ENCODE measurements at regions not wholly inside any gene's neighbourhood (a gene's known extent, or its start where the extent isn't known, plus 50 kb on each side); places are given as distances from the start of the nearest gene placed in this dataset.
"Not testable (repeated sequence)": the region's sequence is repeated elsewhere in the genome, so short reads cannot be mapped to it uniquely, and the experiment has no call there.

DNA sequence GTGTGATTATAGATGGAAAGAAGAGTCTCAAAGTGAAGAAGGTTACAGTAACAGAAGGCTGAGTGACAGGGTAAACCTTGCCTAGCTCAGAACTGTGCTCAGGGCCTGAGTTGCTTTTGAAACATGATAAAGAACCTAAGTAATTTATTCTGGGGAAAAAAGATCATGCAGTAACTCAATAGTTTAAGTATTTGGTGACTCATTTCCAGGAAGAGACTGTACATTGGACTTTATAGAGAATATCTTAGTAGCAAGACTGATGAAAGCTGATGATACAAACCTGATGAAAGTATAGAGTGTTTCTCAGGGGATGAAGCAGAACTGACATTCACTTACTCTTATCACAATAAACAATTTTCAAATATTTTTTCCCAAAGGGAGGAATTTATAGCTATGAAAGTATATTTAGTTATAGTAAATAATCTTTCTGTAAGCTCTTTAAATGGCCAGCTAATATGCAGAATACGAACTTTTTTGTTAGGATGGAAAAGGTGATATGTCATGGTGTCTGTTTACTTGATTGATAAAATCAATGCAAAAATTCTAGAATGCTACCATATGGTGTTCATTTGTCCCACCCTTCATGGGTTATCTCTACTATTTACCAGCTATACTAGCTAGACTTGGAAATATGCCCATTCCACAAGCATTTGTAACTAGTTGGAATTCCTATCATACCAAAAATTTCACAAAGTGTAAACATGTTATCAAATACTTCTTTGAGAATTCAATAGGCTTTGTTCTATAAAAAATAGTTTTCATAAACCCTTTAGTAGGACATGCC, 1265.5 kb upstream of the ACVR2A start:
- no peak for DNase-seq (ENCODE audit: low read depth in 2 of 2, low spot score in 1 of 2)

DNA sequence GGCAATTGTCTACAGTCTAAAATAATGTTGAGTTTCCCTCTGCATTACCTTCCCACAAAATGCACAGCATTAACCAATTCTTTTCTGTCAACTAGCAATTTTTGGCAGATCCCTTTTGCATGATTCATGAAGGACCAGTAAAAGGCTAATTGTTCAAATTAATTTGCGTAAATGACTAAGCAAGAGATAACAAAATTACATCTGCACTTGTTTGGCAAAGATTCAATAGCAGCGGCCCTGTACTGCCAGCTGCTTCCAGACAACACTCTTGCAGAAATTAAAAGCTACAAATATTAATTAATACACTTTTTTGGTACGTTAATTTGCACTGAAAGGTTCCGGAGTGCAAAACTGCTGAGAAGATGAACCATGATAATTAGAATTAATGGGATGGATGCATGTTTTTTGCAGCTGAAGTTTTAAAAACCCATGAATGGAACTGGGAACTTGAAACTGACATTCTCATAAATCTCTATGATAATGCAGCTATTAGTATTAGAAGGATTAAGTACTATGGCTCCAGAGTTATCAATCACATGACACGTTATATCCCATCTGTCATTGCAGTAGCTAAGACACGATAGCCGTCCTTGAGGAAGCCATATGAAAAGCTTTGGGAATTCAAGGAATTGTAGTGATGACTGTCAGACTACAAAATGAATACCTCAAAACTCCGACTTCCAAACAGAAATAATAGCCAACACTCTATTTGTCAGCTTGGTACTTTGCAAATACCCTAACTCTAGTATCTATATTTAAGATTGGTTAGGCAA, 1268.3 kb upstream of the ACVR2A start:
- DNase-seq (ENCODE audit: low read depth in 2 of 2, low spot score in 1 of 2), result no peak

DNA sequence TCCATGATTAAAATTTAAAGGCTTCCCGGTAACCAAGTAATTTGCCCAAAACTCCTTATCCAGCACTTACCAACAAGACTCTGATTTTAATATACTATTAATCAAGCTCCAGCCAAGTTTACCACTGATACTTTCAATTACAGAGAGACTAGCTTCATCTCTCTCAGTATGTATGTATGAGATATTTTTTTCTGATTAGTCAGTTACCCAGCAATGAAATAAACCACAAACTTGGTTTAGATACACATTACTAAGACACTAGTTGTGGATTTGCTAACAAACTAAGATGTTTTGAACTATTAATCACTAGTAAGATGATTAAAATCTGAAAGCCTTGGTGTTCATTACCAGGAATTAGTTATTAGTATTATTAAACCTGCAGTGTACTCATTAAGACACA, 1272.2 kb upstream of the ACVR2A start:
- DNase-seq (ENCODE audit: low read depth in 2 of 2, low spot score in 1 of 2), result no peak

DNA sequence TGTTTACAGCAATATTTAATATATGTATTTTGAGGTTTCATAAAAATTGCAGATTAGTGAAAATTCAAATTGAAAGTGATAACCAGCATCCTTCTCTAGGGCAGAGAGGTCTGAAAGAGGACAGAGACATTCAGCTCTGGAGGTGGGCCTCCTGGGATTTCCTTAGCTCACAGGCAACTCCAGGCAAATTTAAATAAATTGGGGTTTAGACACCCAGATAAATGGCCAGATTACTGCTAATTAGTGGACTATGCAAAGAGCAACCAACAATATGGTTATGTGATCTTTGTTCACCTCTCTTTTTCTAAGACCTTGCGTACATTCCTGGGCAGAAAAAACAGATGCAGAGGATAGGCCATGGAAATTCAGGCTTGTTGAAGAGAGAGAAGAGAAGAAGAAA, 1282.8 kb upstream of the ACVR2A start:
- no peak for DNase-seq (ENCODE audit: low read depth in 2 of 2, low spot score in 1 of 2)

DNA sequence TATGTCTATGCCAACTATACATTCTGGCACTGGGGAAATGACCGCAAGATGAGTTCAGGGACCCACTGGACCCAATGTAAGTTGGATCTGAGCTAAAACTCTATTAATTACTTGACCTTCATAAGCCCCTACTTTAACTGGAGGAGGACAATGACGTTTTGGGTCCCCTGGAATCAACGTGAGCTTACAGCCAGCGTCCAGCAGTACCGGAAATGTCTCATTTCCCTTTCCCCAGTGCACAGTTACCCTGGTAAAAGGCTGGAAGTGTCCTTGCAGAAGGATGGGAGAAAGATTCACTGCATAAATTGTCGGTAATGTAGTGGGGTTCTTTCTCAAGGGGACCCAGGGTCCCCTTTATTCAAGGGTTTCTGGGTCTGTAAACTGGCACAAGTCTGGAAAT, 1297.6 kb upstream of the ACVR2A start:
- no peak for DNase-seq (ENCODE audit: low read depth in 2 of 2, low spot score in 1 of 2)

DNA sequence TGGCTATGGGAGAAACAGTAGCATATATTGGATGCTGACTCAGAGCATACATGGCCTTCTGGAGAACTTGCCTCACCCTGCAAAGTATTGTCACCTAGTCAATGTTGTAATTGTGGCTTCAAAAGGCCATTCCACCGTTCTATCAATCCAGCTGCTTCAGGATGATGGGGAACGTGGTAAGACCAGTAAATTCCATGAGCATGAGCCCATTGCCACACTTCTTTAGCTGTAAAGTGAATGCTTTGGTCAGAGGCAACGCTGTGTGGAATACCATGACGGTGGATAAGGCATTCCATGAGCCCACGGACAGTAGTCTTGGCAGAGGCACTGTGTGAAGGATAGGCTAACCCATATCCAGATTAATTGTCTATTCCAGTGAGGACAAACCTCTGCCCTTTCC, 1300.1 kb upstream of the ACVR2A start:
- DNase-seq (ENCODE audit: low read depth in 2 of 2, low spot score in 1 of 2), result no peak

DNA sequence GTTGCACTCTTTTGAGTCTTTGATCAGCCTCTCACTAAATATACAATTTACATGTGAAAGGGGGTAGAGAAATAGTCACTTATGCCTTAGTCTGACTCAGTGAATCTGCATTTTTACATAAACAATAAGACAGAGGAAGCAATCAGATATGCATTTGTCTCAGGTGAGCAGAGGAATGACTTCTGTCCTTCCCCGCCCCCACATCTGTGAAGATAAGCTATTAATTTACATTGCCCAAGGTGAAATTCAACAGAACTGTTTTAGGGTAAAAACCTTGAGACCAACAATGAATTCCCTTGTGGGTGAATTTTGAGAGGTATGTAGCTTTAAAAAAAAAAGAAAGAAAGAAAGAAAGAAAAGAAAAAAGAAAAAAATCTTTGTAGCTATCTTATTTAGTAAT, 1302.9 kb upstream of the ACVR2A start:
- no peak for DNase-seq (ENCODE audit: low read depth in 2 of 2, low spot score in 1 of 2)

DNA sequence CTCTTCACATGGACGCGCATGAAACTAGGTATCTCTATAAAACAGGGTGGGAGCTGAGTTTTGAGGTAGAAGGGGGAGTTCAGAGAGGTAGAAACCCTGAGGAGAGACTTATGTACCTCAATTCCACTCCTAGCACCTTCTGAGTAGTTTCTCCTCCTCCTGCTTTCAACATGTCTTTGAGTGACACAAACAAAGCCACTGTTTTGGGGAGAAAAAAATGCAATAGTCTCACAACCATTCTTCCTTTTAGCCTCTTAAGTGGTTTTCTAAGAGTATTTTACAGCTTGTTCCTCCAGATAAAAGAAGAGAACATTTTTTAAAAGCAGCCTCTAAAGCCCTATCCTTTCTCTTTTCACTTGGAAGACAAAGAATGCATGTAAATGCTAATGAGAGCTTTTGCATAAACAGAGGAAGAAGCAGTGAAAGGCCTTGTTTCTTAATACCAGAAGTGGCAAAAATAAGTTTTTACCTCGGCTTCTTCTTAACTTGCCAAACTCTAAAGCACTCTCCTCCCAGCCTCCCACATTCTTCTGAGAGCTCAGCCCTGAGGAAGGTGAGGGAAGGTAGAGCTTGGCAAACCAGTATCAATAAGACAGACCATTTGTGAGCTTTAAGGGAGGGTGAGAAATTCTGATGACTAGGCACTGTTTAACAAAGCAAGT, 1304.4 kb upstream of the ACVR2A start:
- DNase-seq (ENCODE audit: low read depth in 2 of 2, low spot score in 1 of 2), result no peak

DNA sequence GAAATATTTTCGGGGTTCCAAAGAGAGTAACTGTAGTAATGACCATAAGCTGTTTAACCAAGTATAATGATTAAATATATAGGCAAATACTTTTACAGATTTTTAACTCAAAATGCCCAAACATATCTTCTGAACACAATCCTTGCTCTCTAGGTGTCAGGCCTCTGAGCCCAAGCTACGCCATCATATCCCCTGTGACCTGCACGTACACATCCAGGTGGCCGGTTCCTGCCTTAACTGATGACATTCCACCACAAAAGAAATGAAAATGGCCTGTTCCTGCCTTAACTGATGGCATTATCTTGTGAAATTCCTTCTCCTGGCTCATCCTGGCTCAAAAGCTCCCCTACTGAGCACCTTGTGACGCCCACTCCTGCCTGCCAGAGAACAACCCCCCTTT, 1305.1 kb upstream of the ACVR2A start:
- DNase-seq (ENCODE audit: low read depth in 2 of 2, low spot score in 1 of 2), result not testable (repeated sequence)

DNA sequence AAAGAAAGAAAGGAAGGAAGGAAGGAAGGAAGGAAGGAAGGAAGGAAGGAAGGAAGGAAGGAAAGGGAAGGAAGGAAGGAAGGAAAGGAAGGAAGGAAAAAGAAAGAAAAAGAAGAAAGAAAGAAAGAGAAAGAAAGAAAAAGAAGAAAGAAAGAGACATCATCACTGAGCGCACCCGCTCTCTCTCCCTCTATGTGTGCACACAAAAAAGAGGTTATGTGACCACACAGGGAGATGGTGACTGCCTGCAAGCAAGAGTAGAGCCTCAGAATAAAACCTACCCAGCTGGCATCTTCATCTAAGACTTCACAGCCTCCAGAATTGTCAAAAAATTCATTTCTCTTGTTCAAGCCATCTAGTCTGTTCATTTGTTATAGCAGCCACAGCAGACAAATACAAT, 1307.4 kb upstream of the ACVR2A start:
- DNase-seq (ENCODE audit: low read depth in 2 of 2, low spot score in 1 of 2), result no peak

DNA sequence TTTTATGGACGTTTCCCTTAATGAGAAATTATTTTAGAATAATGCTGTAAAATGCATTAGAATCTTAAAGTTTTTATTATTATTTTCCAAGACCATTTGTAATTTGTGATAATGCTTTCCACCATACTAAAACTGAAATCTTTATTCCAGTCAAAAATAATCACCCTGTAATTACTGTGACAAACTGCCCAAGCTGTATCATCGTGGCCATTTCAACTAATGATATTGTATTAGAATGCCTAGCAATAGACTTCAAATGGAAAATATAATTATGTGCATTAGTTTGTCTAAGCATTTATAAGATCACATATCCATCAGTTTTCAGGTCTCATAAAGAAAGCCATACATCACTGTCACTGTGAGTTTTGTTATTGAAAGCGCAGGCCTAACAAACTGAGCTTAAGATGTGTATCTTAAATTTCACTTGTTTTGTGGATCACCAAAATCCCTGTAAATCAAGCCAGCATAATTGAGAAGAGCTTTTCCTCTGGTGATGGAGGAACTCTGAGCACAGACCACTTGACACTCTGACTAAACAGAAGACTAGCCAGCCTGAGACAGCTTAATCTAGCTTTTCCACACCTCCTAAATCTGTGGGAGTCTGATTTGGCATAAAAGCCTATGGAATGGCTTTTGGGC, 1312.2 kb upstream of the ACVR2A start:
- DNase-seq (ENCODE audit: low read depth in 2 of 2, low spot score in 1 of 2), result no peak

DNA sequence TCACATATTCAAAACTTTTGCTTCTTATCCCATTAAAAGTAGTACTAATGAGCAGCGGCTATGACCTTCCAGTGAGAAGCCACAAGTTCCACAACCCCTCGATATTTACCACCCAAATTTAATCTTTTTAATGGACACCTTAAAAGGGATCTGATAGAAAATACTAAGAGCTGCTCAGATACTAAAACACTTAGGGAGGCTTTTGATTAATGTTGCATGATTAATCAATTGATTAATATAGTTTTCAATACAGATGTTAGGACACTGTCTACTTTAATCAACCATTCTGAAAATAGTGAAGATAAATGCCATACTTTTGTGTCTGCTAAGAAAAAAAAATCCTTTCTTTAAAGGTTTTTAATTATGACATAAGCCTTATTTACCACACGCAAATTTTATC, 1312.8 kb upstream of the ACVR2A start:
- DNase-seq (ENCODE audit: low read depth in 2 of 2, low spot score in 1 of 2), result no peak

DNA sequence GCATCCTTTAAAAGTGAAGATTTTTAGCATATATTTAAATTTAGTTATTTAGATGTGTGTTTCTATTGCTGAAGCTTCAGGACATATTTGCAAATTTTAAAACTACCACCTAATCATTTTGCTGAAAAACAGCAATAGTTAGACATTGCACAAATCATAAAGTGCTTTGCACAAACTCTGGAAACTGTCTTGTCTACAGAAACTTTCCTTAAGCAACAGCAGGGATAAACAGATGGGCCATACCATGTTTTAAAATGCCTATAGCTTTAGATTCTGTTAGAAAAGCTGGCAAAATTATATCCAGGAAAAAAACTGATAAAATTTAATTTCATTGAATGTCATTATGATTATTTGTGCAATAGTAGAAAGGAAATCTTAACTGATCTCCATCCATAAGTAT, 1313.9 kb upstream of the ACVR2A start:
- no peak for DNase-seq (ENCODE audit: low read depth in 2 of 2, low spot score in 1 of 2)

DNA sequence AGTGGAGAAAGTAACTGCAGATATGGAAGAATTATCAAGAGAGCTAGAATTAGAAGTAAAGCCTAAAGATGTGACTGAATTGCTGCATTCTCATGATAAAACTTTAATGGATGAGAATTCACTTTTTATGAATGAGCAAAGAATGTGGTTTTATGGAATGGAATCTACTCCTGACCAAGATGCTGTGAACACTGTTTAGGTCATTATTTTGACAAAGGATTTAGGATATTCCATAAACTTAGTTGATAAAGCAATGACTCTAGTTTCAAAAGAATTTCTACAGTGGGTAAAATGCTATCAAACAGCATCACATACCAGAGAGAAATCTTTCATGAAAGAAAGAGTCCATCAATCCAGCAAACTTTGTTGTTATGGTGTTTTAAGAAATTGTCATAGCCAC, 1317.7 kb upstream of the ACVR2A start:
- DNase-seq (ENCODE audit: low read depth in 2 of 2, low spot score in 1 of 2), result no peak

DNA sequence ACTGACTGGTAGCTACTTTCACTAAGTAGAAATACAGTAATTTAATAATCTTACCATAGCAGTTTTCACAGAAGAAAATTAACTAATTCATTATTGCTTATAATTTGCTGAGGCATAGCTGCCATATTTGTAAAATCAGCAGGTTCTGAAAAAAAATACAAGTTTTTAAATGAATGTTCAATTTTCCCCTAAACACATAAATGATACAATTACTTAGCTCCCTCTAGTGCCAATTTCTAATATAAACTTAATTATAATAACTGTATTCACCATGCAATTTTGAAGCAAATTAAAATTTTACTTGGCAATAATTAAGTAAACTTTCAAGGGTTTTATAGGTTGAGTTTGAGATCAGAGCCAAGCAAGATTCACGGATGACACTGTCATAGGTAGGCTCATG, 1321.6 kb upstream of the ACVR2A start:
- no peak for DNase-seq (ENCODE audit: low read depth in 2 of 2, low spot score in 1 of 2)

DNA sequence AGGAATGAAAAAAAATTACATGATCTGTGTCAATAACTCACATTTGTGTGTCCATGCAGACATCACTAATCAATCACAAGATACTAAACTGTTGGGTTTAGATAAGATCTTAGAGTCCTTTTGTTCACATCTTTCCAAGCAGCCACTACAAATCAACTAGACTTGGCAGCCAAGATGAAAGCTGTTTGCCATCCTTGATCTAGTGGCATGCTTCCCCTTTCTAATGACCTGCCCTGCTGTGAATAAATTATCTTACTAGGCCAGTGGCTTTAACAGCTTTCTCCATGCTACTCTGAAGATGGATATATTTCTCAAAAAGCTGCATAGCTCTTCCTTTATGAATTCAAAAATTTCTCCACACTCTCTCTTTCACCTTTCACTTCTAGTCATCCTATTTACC, 1338.0 kb upstream of the ACVR2A start:
- DNase-seq (ENCODE audit: low read depth in 2 of 2, low spot score in 1 of 2), result no peak

DNA sequence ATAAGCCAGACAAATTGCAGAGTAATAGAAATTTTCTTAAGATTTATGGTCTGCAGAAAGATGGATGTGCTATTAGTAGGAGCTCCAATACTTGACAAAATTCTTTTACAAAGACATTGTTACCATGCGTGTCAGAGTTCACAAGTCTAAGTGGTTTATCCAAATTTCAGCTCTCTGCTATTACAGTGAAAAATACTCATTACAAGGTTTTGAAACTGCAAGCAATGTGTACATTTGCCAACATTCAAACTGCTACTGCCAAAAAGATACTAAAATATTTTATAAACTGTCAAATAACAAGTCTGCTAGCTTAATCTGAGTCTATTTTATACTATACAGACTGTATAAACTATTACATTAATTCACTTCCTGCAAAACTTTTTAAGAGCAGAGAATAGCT, 1341.5 kb upstream of the ACVR2A start:
- no peak for DNase-seq (ENCODE audit: low read depth in 2 of 2, low spot score in 1 of 2)

DNA sequence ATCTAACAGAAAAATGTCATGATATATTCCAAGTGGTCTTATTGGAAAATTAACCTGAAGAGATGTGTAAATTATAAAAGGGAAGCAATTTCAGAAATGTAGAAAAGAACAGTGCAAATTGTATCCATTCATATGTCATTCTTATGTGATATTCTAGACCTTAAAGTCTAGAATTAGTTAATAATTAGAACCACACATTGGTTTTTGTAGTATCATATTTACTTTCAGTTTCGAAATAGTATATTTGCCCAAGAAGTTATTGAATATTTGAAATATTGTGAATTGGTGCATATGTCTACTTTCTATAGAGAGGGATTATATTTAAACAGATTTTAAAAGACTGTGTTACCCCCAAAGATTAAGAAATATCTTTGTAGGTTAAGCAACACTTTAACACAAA, 1348.6 kb upstream of the ACVR2A start:
- DNase-seq (ENCODE audit: low read depth in 2 of 2, low spot score in 1 of 2), result no peak

DNA sequence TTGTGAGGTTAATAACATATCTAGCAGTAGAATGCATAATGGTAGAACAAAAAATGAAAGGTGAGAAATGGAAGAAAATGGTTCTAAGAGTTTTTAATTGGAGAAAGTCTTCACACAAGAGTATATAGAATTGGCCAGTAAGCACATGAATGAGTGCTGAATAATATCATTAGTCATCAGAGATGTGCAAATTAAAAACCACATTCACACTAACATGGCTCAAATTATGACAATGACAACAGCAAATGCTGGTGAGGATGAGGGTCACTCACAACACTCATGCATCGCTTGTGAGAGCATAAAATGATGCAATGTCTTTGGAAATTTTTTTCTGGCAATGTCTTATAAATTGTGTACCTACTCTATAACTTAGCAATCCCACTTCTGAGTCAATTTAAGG, 1355.4 kb upstream of the ACVR2A start:
- no peak for DNase-seq (ENCODE audit: low read depth in 2 of 2, low spot score in 1 of 2)

DNA sequence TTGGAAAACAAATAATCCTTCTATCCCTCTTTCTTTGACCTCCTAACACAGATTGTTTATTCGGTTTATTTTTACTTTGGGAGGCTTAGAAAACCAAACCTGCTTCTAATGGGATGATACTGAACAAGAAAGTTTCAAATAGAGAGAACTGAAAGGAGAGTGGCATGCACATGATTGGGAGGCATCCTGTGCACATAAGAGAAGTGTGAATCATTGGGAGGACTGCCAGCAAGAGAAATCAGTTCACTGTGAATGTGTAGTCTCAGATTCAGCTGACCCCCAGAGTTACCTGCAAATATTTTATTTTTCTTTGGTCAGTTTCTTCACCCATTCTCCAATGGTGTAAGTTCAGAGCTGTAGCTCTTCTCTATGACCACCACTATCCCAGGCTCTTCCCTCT, 1363.2 kb upstream of the ACVR2A start:
- DNase-seq (ENCODE audit: low read depth in 2 of 2, low spot score in 1 of 2), result no peak

DNA sequence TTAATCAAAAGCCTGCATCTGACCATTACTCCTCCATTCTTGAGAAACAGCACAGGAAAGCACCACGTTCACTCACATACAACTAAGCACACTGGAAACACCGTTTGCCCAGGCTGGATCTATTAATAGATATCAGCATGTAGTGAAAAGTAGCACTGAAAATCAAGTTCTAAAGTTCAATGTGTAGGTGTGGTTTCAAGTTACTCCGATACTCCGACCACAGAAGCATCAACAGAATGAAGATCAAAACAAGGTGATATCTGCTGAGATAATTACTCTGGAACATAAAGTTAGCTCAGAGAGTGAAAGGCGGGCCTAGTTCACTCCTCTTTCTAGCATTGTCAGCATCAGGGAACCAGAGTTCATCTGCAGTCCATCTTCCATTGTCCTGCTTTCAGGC, 1367.4 kb upstream of the ACVR2A start:
- DNase-seq (ENCODE audit: low read depth in 2 of 2, low spot score in 1 of 2), result no peak

DNA sequence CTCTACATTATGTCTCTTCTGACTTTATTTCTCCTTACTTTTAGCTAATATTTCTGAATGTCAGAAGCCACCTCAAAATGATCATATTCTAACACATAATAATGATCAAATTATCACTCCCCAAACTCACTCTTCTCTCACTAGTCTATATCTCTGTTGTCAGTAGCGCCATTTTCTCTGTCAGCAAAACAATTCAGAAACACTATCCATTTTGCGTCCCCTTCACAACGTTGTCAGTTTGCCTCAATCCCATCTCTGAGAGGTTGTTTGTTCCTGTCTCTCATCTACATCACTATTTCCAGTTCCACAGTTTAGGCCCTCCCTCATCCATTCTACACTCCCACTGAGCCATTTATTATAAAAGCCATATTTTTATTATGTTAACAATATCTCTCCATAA, 1376.3 kb upstream of the ACVR2A start:
- no peak for DNase-seq (ENCODE audit: low read depth in 2 of 2, low spot score in 1 of 2)

Measured in stimulated activated CD8-positive, alpha-beta memory T cell treated with anti-CD3 and anti-CD28 coated beads, Interleukin-4, amount 100 ng/mL, for 1 hour (primary cell).